GM23248 (cell line): ENCODE measurements at regions not wholly inside any gene's neighbourhood (a gene's known extent, or its start where the extent isn't known, plus 50 kb on each side); places are given as distances from the start of the nearest gene placed in this dataset.

Experiments used
- EZH2 ChIP-seq: fragments of 200-600 bp; sonication (generic); IDR thresholded peaks from 2 replicates; pipeline ENCODE4 v1.6.1; 2018; ENCODE audit warnings: antibody characterized with exemption, mild to moderate bottlenecking; ENCODE audit not compliant: insufficient read depth, poor library complexity, severe bottlenecking
- EZH2phosphoT487 ChIP-seq: fragments of 200-600 bp; sonication (generic); IDR thresholded peaks from 2 replicates; pipeline ENCODE4 v1.6.1; 2018; ENCODE audit warnings: antibody characterized with exemption, moderate library complexity, mild to moderate bottlenecking, low read depth; ENCODE audit not compliant: insufficient read depth

DNA sequence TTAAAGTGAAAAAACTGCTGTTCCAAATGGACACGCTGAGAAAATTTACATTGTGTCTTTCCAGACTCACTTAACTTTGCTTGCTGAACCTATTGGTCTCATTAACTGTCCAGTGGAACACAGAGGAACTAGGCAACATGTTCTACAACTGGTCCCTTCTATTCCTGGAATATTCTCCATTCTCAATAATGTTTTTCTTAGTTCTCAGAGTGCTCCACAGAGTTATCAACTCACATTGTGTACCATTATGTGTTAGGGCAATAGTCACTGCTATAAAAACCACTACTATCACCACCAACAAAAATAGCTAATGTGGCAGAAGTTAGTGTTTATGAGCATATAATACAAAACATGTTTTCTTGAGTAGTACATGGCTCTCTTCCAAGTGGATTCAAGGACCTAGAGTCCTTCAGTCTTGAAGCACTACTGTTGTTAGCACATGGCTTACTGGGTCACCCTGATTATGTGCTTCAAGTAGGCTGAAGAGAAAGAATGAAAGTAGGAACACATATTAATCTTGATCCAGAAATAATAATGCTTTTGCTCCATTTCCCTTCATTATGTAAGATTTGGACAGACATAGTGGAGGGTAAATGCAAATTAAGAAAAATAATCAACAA lies 865.3 kb upstream of the HS3ST1 start:
- no peak for TF ChIP-seq EZH2phosphoT487
- no peak for TF ChIP-seq EZH2
